DND-41 (cell line): ENCODE measurements at regions not wholly inside any gene's neighbourhood (a gene's known extent, or its start where the extent isn't known, plus 50 kb on each side); places are given as distances from the start of the nearest gene placed in this dataset.

Experiments
- ATAC-seq: fragments of 200-7000 bp; cut with Tn5 transposase; 3 replicates; pipeline ENCODE4 v1.9.1; 2021; ENCODE audit warnings: low read depth; ENCODE audit not compliant: insufficient read depth
- DNase-seq: peaks from one replicate; pipeline ENCODE4 v3.0.0-alpha.2; 2020
- H2AFZ ChIP-seq: 2 replicates; pipeline ENCODE4 v1.6.0; 2012; ENCODE audit warnings: low read depth, low read length
- H3K27ac ChIP-seq: 2 replicates; pipeline ENCODE4 v1.5.1; 2012; ENCODE audit warnings: low read length, inconsistent platforms
- H3K27me3 ChIP-seq: fragments of 200-600 bp; sonication (generic); 2 replicates; pipeline ENCODE4 v1.6.0; 2012; ENCODE audit warnings: low read length, mild to moderate bottlenecking, inconsistent platforms; ENCODE audit not compliant: insufficient read depth, poor library complexity
- H3K36me3 ChIP-seq: 2 replicates; pipeline ENCODE4 v1.5.1; 2012; ENCODE audit warnings: low read length, inconsistent platforms; ENCODE audit not compliant: insufficient read depth
- H3K4me1 ChIP-seq: 2 replicates; pipeline ENCODE4 v1.5.1; 2012; ENCODE audit warnings: mild to moderate bottlenecking, low read length; ENCODE audit not compliant: insufficient read depth
- H3K4me2 ChIP-seq: 2 replicates; pipeline ENCODE4 v1.6.0; 2012; ENCODE audit warnings: mild to moderate bottlenecking, moderate library complexity, low read length, inconsistent platforms; ENCODE audit not compliant: insufficient read depth
- H3K4me3 ChIP-seq, 2 experiments: fragments of 200-600 bp in 1 of 2; shearing (Covaris generic) in 1 of 2; 2 replicates each; pipeline ENCODE4 v1.5.1; 2012 to 2016; ENCODE audit warnings: inconsistent platforms in 2 of 2, low read length in 2 of 2, mild to moderate bottlenecking in 2 of 2, low read depth in 1 of 2, moderate library complexity in 1 of 2
- H3K79me2 ChIP-seq: 2 replicates; pipeline ENCODE4 v1.6.0; 2012; ENCODE audit warnings: low read length, inconsistent platforms; ENCODE audit not compliant: insufficient read depth
- H3K9ac ChIP-seq: 2 replicates; pipeline ENCODE4 v1.6.0; 2012; ENCODE audit warnings: low read depth, mild to moderate bottlenecking, inconsistent platforms, low read length, moderate library complexity
- H3K9me3 ChIP-seq: 2 replicates; pipeline ENCODE4 v1.5.1; 2012; ENCODE audit warnings: low read length, moderate library complexity, mild to moderate bottlenecking, inconsistent platforms; ENCODE audit not compliant: insufficient read depth, severe bottlenecking
- H4K20me1 ChIP-seq: 2 replicates; pipeline ENCODE4 v1.6.0; 2012; ENCODE audit warnings: low read length; ENCODE audit not compliant: insufficient read depth
- CTCF ChIP-seq: IDR thresholded peaks from 2 replicates; pipeline ENCODE4 v1.5.1; 2012; ENCODE audit warnings: borderline replicate concordance, low read length, moderate library complexity, mild to moderate bottlenecking; ENCODE audit not compliant: poor library complexity, severe bottlenecking; ENCODE audit errors: extremely low read depth
- EZH2 ChIP-seq: IDR thresholded peaks from 3 replicates; pipeline ENCODE4 v1.6.1; 2012; ENCODE audit warnings: borderline replicate concordance, low read depth, mild to moderate bottlenecking, moderate library complexity, low read length, inconsistent platforms; ENCODE audit not compliant: severe bottlenecking

DNA sequence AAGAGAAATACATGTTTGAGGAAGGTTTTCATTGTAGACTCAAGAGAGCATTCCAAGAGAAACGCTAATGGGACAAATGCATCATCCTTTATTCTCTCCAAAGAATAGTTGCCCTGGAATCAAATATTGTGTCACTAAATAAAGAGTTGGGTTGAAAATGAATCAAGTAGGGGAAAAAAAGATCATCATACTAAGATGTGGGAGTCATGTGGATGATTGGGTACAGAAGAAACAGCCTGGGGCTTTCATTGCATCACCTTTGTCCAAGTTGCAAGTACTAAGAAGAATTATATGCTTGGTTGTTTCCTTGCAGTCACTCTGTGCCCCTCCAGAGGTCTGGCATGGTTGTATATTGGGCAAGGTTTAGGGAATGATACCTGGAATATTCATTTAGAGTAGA lies 658.9 kb downstream of the TOX3 start:
- Histone ChIP-seq H3K79me2 (no peaks in the 10 kb centered on the region), H2AFZ (no peak overlapping the region), H3K36me3 (no peaks in the 10 kb centered on the region), H3K27ac (no peak overlapping the region), H3K4me2 (no peak overlapping the region), H3K27me3 (no peaks in the 10 kb centered on the region), H3K9ac (no peak overlapping the region), H3K9me3 (no peaks in the 10 kb centered on the region), H3K4me1 (no peaks in the 10 kb centered on the region), H3K4me3 (no peak overlapping the region), H4K20me1 (no peaks in the 10 kb centered on the region)
- TF ChIP-seq EZH2 (no peak), CTCF (no peak)
- no peak for ATAC-seq
- DNase-seq, result no peak

DNA sequence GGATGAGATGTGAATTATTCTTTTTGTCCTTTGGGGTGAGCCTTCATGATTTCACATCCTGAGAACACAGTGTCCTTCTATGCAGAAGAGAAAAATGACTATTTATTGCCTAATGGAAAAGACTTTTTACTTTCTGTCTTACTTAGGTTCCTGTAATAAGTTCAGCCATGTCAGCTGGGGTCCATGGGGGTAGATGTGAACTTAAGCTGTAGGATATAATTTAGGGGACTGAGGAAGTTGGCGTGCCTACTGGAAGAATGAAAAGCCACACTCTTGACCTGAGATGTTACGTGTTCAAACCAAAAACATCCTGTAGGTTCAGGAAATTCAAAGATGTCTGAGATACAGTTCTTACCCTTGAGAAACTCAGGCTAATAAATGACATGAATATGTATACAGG lies 660.5 kb downstream of the TOX3 start:
- Histone ChIP-seq H3K4me1 (no peaks in the 10 kb centered on the region), H3K27me3 (no peaks in the 10 kb centered on the region), H3K4me2 (no peak overlapping the region), H3K9ac (no peak overlapping the region), H3K27ac (no peak overlapping the region), H3K36me3 (no peaks in the 10 kb centered on the region), H4K20me1 (no peaks in the 10 kb centered on the region), H3K9me3 (no peaks in the 10 kb centered on the region), H3K79me2 (no peaks in the 10 kb centered on the region), H3K4me3 (no peak overlapping the region), H2AFZ (no peak overlapping the region)
- DNase-seq, result no peak
- no peak for ATAC-seq
- TF ChIP-seq EZH2, result no peak

- Histone ChIP-seq H3K4me3 (no peak overlapping the region), H3K9ac (no peak overlapping the region), H3K79me2 (no peaks in the 10 kb centered on the region), H2AFZ (no peak overlapping the region), H3K27ac (no peak overlapping the region), H3K27me3 (no peaks in the 10 kb centered on the region), H3K9me3 (no peaks in the 10 kb centered on the region), H3K4me1 (no peaks in the 10 kb centered on the region), H3K4me2 (no peak overlapping the region), H4K20me1 (no peaks in the 10 kb centered on the region), H3K36me3 (no peaks in the 10 kb centered on the region)
- DNase-seq, result no peak
- no peak for ATAC-seq
- TF ChIP-seq CTCF (no peak), EZH2 (no peak)
Observed at GRCh38 chr16:51884773-51885172, 662.2 kb downstream of the TOX3 start.

- no peak overlapping the region for H3K4me2 ChIP-seq
Observed at GRCh38 chr16:51881731-51882130, 665.2 kb downstream of the TOX3 start.

More at GRCh38 chr16:51881731-51882130, 665.2 kb downstream of the TOX3 start:
- H3K36me3 ChIP-seq, result no peaks in the 10 kb centered on the region
- ATAC-seq (no peak), DNase-seq (no peak)
- no peaks in the 10 kb centered on the region for H3K27me3 ChIP-seq
- H2AFZ ChIP-seq, result no peak overlapping the region
- no peaks in the 10 kb centered on the region for H3K4me1 ChIP-seq
- H3K27ac ChIP-seq, result no peak overlapping the region
- no peaks in the 10 kb centered on the region for H3K79me2 ChIP-seq
- TF ChIP-seq CTCF, result no peak
- TF ChIP-seq EZH2, result no peak
- H4K20me1 ChIP-seq, result no peaks in the 10 kb centered on the region
- H3K4me3 ChIP-seq, result no peak overlapping the region
- H3K9ac ChIP-seq, result no peak overlapping the region
- no peaks in the 10 kb centered on the region for H3K9me3 ChIP-seq
